DMS153 (cell line): ENCODE measurements at regions not wholly inside any gene's neighbourhood (a gene's known extent, or its start where the extent isn't known, plus 50 kb on each side); places are given as distances from the start of the nearest gene placed in this dataset.
A peak's percentile ranks its signal among the peaks of the same experiment; 100 is the strongest.
"Not testable (repeated sequence)": the region's sequence is repeated elsewhere in the genome, so short reads cannot be mapped to it uniquely, and the experiment has no call there.

Source experiments
- DNase-seq: peaks from one replicate; lab custom pipeline; 2025; lab: John Stamatoyannopoulos, UW

DNA sequence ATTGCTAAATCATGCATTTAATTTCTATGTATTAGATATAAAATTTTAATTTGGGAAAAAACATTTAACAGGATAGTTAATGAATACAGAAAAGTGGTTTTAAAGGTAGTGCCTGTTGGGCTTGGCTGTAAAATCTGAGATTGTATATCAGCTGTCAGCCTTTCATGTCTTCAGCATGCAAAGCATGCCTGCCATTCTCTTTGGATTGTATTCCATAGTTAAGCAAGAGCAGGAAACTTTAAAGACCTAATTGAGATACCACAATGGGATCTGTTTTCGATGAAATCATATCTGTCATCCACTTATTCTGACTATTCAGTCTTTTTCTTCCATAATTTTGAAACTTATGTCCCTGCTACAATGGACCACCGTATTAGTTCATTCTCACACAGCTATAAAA, 451.0 kb upstream of the DDI1 start:
- no peak for DNase-seq

DNA sequence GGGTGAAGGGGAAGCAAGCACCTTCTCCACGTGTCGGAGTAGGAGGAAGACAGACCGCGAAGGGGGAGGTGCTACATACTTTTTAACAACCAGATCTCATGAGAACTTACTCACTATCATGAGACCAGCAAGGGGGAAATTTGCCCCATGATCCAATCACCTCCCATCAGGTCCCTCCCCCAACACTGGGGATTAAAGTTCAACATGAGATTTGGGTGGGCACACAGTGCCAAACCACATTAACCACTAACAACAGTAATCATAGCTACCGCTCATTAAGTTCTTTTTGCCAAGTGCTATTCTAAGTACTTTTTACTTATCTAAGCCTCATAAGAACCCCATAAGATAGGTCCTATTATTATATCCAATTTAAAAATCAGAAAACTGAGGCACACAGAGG, 450.5 kb upstream of the DDI1 start:
- DNase-seq, result no peak

DNA sequence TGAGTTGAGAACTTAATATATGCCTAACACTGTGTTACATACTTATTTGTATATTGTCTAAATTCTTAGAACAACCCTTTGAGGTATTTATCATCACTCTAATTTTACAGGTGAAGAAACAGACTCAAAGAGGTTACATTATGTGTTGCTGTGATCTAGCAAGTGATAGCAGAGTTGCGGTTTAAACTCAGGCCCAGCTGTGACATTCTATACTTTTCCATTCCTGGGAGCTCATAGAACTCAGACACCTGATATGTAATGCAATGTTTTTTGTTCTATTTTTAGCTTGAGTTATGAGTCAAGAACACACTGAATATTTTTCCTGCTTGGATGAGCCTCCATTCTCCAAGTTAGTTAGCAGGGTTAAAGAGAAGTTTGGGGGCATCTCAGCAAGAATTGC, 449.7 kb upstream of the DDI1 start:
- DNase-seq, result no peak

DNA sequence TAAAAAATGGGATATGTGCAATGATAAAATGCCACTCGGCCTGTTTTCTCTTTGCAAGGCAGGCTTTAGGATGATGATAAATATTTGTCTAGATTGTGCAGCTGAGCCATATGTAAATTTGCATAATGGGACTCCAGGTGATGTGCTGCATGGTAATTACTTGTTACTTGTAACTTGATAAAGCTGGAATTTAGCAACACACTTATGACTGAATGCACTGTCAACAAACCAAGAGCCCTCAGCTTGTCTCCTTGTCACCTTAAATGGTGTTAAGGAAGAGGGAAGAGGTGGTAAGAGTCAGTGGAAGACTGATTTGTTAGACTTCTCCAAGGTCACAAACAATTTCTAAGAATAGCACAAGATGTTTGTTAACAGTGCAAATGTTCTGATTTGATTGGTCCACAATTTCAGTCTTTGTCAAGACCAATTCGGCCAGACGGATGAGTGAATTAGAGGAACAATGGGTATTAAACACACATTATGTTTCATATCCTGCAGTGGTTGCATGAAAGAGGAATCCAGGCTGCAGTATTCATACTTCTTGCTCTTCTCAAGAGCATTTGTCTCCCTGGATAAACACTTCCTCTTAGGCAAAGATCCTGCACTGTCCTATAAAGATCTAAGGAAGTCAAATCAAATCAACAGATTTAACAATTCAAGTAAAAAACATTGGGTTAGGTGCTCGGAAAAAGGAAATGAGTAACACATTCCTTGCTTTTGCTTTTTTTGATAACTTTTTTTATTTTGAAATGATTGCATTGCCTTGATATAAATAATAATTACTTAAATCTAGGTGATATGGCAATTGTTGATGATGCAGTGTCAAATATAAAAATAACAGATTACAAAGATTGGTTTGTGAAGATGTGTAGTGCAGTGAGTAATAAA, 448.3 kb upstream of the DDI1 start:
- DNase-seq, result peak; percentile 67

DNA sequence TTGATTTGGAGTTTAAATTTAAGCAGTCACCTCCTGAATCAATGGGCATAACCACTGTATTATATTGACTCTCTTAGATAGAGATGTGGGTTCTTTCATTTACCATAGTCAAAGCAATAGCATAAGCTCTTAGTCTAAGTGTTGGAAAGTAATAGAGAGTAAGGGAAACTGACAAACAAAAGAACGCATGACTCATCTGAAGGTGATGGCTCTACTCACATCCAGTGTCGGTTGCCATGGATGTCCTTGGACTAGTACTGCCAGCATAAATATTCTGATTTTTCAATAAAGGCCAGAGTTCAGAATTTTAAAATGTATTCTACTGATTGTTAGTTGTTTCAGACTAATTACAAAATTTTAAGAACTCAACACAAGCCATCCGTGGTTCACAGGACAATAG, 444.9 kb upstream of the DDI1 start:
- DNase-seq, result no peak

DNA sequence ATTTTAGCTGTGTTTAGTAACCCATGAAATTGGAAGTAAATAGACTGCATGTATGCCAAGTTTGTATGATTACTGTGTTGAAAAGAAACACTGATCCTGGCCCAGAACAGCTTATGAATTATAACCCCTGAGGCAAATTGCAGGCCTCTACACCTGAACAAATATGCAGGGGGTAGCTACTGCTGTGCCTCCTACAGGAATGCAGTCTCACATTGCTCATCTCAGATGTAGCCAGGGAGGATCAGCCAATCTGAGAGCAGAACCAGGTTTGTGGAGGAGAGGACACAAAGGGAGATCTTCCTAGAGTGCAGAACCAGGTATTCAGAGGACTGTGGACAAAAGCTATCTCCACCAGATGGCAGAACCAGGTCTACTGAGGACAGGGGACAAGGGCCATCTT, 442.2 kb upstream of the DDI1 start:
- no peak for DNase-seq

DNA sequence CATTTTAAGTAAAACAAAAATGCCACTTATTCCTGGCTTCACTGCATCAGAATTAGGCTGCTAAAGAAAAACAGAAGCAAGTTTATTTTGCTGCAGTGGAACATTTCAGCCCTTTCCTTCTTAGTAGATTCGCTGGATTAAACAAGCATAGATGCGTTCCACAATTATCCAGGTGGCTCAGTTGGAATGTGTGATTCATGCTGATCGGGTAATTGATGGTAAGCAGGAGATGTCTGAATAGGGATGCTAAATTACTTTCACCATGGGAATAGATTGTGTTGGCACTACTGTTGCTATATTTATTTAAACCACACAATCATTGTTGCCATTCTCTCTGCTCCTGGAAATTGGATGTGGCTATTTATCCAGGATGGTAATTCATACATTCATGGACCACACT, 440.1 kb upstream of the DDI1 start:
- DNase-seq, result no peak

DNA sequence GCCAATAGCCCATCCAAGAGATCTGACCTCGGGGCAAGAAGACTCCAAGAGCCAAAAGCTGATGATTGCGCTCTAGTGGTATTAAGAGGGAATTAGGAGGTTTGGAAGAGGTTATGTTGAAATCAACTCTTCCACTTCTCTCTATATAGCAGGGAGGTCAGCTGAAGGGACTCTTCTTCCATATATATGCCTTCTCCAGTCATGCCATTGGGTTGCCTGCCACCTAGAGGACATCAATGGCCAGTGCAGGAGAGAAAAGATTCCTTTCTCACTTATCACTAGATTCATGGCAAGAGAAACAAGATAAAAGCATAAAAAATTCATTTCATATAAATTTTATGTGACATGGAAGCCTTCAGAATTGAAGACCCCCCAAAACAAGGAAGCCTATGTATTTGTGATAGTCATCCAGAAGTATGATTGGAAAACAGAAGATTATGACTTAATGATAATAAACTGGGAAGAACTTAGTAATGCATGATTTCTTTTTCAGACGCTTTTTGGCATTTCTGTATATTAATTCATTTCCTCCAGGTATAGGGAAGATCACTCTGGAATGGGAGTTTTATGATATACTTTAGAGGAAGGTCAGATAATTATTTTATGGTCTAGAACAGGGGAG, 435.1 kb upstream of the DDI1 start:
- DNase-seq, result peak; percentile 42

DNA sequence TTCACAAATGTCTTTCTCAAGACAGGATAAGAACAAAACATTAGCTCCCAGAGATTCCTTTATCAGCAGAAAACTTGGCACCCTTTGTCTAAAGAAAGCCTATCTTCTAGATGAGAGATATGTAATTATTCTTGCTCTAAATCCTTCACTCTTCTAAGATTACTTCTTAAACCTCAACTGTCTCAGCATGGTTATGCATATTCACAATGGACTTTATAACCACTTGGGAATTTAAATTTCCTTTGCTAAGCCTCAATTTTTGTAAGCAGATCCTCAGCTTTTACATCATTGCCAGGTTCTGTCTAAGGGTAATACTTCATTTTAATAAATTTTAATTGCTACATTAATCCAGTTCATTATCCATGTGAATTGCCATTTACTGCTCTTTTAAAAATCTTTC, 433.6 kb upstream of the DDI1 start:
- DNase-seq, result no peak

DNA sequence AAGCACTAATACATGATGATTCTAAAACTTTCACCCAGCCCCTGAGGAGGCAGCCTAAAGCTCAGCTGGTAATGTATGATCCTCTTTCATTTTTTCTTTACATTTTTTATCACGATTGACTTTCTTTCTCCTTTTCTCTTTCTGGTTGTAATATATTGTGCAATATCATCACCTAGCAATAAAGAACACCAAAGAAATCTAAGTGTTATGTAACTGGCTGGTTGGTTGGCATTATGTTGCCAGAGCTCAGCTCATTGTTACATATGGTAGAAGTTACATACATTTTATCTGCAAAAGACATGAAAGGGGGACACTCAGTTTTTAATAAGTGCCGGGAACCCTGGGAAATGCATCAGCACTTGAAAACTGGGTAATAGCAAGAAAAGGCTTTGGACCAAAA, 432.1 kb upstream of the DDI1 start:
- DNase-seq, result no peak

DNA sequence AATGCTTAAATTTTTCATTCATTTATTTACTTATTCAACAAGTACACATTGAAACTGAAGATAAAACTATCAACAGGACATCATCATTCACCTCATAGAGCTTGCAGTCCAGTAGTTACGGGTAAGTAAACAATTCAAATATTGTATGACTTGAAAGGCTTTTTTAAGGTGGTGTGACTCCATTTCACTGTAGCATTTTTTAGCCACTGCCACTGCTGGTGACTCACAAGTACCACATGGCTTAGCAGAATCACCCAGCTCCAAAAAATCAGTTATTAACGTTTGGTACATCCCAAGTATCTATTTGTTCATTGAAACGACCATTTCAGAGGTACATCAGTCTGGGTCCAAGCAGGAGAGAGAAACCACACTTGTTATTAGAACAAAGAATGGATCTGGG, 427.9 kb upstream of the DDI1 start:
- no peak for DNase-seq

DNA sequence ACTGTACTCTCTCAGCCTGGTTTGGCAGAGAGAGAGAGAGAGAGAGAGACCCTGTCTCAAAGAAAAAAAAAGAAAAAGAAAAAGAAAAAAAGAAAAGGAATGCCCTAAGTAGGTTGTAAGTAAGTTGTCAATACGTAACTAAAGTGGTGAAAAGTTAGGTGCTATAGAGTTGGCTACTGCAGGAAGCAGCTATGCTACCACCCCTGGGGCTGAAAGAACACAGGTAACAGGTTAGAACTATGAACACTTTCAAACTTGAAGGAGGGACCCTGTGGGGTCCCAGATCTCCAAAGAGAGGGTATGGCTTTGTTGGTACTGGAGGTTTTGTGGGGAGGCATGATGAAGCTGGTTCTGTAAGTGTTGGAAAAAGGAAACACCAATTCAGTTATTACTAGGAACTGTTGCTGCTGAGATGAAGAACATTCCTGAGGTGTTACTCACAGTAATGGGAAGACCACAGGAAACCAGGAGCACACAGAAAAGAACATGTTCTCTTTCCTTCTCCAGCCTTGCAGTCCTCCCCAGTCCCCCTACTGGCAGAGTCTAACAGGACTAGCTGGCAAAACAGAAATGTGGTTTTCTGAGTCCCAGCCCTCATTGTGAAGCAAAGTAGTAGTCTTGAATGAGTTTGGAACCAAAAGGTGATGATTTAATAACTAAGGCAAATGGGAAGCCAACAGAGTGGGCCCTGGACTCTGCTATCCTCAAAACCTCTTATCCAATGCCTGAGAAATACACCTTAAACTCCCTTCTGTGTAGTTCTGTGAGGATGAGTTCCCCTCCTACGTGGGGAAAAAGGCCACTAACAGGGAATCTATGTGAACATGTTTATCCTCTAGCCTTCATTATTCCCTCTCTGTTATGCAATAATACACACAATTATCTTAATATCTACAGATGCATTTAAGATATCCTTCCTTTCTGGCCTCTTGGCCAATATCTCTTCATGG, 427.0 kb upstream of the DDI1 start:
- no peak for DNase-seq

DNA sequence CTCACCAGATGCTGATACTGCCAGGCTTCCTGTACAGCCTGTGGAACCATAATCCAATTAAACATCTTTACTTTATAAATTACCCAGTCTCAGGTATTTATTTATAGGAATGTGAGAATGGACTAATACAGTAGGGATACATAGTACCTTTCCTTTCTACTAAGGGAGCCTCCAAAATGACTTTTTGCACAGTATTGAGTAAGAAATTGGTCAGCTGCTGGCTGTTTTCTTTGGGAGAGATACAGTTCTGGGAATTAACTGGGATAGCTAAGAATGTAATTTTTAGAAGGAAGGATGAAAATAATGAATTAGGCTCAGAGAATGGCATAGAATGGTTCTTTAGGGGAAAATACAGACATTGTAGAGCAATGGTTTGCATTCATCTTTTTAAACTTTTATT, 426.0 kb upstream of the DDI1 start:
- DNase-seq, result no peak

DNA sequence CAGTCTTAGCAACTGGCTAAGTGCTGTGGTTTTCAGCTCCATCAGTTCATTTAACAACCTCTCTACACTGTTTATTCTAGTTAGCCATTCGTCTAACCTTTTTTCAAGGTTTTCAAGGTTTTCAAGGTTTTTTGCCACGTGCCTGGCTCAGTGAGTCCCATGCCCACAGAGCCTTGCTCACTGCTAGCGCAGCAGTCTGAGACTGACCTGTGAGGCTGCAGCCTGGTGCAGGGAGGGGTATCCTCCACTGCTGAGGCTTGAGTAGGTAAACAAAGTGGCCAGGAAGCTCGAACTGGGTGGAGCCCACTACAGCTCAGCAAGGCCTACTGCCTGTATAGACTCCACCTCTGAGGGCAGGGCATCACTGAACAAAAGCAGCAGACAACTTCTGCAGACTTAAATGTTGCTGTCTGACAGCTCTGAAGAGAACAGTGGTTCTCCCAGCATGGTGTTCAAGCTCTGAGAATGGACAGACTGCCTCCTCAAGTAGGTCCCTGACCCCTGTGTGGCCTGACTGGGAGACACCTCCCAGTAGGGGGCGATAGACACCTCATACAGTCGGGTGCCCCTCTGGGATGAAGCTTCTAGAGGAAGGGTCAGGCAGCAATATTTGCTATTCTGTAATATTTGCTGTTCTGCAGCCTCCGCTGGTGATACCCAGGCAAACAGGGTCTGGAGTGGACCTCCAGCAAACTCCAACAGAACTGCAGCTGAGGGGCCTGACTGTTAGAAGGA, 424.7 kb upstream of the DDI1 start:
- DNase-seq, result not testable (repeated sequence)

DNA sequence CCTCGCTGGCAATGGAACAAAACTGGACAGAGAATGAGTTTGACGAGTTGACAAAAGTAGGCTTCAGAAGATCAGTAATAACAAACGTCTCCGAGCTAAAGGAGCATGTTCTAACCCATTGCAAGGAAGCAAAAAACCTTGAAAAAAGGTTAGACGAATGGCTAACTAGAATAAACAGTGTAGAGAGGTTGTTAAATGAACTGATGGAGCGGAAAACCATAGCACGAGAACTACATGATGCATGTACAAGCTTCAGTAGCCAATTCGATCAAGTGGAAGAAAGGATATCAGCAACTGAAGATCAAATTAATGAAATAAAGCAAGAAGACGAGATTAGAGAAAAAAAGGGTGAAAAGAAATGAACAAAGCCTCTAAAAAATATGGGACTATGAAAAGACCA, 424.0 kb upstream of the DDI1 start:
- not testable (repeated sequence) for DNase-seq

DNA sequence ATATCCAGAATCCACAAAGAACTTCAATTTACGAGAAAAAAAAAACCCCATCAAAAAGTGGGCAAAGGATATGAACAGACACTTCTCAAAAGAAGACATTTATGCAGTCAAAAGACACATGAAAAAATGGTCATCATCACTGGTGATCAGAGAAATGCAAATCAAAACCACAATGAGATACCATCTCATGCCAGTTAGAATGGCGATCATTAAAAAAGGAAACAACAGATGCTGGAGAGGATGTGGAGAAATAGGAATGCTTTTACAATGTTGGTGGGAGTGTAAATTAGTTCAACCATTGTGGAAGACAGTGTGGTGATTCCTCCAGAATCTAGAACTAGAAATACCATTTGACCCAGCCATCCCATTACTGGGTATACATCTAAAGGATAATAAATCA, 419.9 kb upstream of the DDI1 start:
- DNase-seq, result not testable (repeated sequence)

DNA sequence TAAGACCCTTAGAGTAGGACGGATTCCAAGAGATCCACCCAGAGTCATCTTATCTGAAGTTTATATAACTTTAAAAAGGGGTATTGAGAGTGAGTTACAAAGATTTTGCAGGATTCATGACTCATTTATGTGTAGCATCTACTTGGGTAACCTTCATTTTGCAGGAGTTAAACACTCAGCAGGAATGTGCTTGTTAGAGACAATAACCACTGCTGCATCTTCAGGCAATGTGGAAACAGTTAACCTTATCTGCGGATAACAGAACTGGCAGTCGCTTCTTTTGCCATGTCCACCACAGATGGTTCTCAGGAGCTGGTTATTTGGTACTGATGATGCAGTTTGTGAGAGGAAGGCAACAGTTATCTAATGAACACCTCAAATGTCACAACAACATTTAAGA, 417.9 kb upstream of the DDI1 start:
- no peak for DNase-seq

DNA sequence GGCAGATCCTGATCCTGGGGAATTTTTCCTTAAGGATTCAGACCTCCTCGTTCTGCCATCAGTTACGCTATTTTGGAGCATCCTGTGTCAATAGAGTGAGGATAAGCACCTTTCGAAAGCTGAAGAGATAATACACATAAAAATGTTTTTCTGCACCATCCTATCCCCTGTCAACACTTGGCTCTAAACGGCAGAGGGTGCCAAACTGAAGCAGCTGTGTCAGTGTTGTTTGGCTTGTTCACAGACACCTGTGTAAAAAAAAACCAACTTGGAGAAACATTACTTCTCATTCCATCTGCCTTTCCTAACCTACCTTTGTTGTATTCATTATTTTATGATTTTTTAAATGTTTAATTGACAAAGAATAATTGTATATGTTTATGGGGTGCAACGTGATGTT, 417.0 kb upstream of the DDI1 start:
- DNase-seq, result peak; percentile 47

DNA sequence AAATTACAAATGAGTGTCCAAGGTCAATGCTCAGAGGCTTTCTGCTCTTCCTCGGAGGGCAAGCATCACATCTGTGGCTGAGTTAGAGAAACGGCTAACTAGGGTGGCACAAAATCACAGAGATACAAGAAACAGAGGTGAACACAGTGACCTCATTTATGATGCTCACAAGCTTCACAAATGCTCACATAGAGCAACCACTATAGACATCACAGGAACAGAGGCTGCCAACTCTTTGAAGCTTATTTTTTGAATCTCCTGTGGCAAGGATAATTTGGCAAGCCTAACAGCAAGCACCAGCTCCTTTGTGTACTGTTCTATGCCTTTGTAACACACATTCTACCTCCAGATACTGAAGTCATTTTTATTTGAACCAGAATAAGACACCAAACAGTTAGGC, 416.5 kb upstream of the DDI1 start:
- DNase-seq, result no peak

DNA sequence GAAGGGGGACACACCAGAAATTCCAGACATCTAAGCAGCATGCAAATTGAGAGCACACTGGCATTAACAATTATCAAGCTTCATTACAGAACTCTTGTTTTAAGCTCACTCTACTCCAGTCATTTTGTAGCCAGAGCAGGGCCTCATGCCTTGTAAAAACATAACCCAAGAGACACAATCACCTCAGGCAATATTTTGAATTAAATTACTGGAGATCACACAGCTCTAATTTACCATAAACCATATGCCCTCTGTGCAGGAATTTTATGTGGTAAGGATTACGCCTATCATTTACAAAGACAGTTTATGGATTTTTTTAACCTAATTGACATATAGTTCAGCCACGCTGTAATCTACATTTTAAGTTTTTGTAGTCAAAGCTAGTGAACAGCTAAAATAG, 414.1 kb upstream of the DDI1 start:
- no peak for DNase-seq

DNA sequence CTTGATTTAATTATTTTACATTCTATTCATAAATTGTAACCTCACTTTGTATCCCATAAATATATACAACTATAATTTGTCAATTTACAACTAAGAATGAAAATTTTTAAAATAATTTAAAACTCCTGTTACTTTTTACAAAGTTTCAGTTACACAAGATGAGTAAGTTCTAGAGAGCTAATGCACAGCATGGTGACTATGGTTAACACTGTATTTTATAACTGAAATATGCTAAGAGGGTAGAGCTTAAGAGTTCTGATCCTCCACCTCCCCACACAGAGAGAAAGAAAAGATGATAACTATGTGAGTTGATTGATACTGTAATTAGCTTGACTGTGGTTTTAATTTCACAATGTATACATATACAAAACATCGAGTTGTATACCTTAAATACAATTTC, 412.5 kb upstream of the DDI1 start:
- DNase-seq, result no peak
